HG03460 (cell line): ENCODE measurements at regions not wholly inside any gene's neighbourhood (a gene's known extent, or its start where the extent isn't known, plus 50 kb on each side); places are given as distances from the start of the nearest gene placed in this dataset.
"Not testable (repeated sequence)": the region's sequence is repeated elsewhere in the genome, so short reads cannot be mapped to it uniquely, and the experiment has no call there.

ENCODE experiments used
- ATAC-seq: cut with Tn5 transposase; IDR thresholded peaks from one replicate; pipeline ENCODE4 v1.9.1; 2021; ENCODE audit not compliant: unreplicated experiment

GRCh38 chr9:12195456-12195855 is 497.7 kb upstream of the TYRP1 start:
- ATAC-seq: no peak

- ATAC-seq: no peak
Measured at GRCh38 chr9:12204512-12204911, 488.7 kb upstream of the TYRP1 start.

- no peak for ATAC-seq
Measured at GRCh38 chr9:12212860-12213259, 480.3 kb upstream of the TYRP1 start.

- ATAC-seq: no peak
Measured at GRCh38 chr9:12221470-12221869, 471.7 kb upstream of the TYRP1 start.

- ATAC-seq: no peak
Measured at GRCh38 chr9:12224449-12224848, 468.7 kb upstream of the TYRP1 start.

GRCh38 chr9:12230708-12231107 is 462.5 kb upstream of the TYRP1 start:
- ATAC-seq: no peak

- ATAC-seq: no peak
Measured at GRCh38 chr9:12231832-12232231, 461.4 kb upstream of the TYRP1 start.

- ATAC-seq: no peak
Measured at GRCh38 chr9:12232836-12233235, 460.3 kb upstream of the TYRP1 start.

GRCh38 chr9:12253941-12254340 is 439.2 kb upstream of the TYRP1 start:
- no peak for ATAC-seq

- no peak for ATAC-seq
Measured at GRCh38 chr9:12266758-12267157, 426.4 kb upstream of the TYRP1 start.

- ATAC-seq: no peak
Measured at GRCh38 chr9:12271421-12271891, 421.7 kb upstream of the TYRP1 start.

- ATAC-seq: no peak
Measured at GRCh38 chr9:12272471-12273120, 420.6 kb upstream of the TYRP1 start.

- ATAC-seq: no peak
Measured at GRCh38 chr9:12274577-12274976, 418.6 kb upstream of the TYRP1 start.

- ATAC-seq: no peak
Measured at GRCh38 chr9:12276505-12276904, 416.7 kb upstream of the TYRP1 start.

- ATAC-seq: no peak
Measured at GRCh38 chr9:12289711-12290110, 403.5 kb upstream of the TYRP1 start.

GRCh38 chr9:12290166-12290869 is 402.9 kb upstream of the TYRP1 start:
- ATAC-seq: no peak

GRCh38 chr9:12305211-12305610 is 388.0 kb upstream of the TYRP1 start:
- no peak for ATAC-seq

- ATAC-seq: no peak
Measured at GRCh38 chr9:12314589-12314988, 378.6 kb upstream of the TYRP1 start.

GRCh38 chr9:12318732-12319685 is 374.2 kb upstream of the TYRP1 start:
- ATAC-seq: no peak

- no peak for ATAC-seq
Measured at GRCh38 chr9:12329623-12329985, 363.6 kb upstream of the TYRP1 start.

- ATAC-seq: not testable (repeated sequence)
Measured at GRCh38 chr9:12333966-12334365, 359.2 kb upstream of the TYRP1 start.

- no peak for ATAC-seq
Measured at GRCh38 chr9:12350775-12351174, 342.4 kb upstream of the TYRP1 start.
